Panc1 (cell line): ENCODE measurements at regions not wholly inside any gene's neighbourhood (a gene's known extent, or its start where the extent isn't known, plus 50 kb on each side); places are given as distances from the start of the nearest gene placed in this dataset.

Source experiments
- TCF7L2 ChIP-seq: IDR thresholded peaks from 2 replicates; pipeline ENCODE4 v1.6.1; 2011; ENCODE audit warnings: mild to moderate bottlenecking, low read depth, low read length, inconsistent platforms
- TF ChIP-seq, protein P1 (sequence below): fragments of 450-650 bp; IDR thresholded peaks from 2 replicates; pipeline ENCODE4 v1.5.1; 2017; ENCODE audit warnings: mild to moderate bottlenecking
- TF ChIP-seq, protein P2 (sequence below), 2 experiments: IDR thresholded peaks; 2 replicates each; pipeline ENCODE4 v1.6.1; 2011 to 2012; ENCODE audit warnings: low read depth in 2 of 2, control low read depth in 1 of 2, low read length in 1 of 2, mild to moderate bottlenecking in 1 of 2, moderate library complexity in 1 of 2; ENCODE audit not compliant: insufficient read depth in 1 of 2

DNA sequence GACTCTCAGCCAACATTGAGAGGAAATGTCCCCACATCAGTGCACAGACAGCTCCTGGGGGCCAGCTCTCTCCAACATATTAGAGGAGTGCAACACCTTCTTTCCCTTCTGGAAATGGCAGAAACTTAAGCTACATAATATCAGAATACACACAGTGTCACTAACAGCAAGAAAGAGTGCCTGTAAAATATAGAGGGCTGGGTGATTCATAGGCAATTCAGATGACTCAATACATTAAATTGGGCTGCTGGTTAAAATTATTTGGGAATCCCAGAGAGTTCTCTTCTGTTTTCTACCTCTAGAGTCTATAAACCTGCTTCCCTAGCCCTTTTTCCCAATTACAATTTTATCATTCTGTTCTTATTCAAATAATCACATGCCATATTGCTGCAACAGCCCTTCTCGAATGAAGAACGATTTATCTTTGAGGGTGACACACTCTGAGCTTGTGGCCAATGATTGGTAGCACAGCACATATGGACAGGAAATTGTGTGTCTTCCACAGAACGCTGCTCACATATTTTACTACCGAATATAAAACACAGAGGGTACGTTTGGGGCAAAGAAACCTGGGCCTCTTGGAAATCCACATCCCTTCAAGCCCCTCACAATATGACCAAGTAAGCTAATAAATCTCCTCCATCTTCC is 381.2 kb downstream of the MBD2 start:
- TF ChIP-seq, protein P1, sequence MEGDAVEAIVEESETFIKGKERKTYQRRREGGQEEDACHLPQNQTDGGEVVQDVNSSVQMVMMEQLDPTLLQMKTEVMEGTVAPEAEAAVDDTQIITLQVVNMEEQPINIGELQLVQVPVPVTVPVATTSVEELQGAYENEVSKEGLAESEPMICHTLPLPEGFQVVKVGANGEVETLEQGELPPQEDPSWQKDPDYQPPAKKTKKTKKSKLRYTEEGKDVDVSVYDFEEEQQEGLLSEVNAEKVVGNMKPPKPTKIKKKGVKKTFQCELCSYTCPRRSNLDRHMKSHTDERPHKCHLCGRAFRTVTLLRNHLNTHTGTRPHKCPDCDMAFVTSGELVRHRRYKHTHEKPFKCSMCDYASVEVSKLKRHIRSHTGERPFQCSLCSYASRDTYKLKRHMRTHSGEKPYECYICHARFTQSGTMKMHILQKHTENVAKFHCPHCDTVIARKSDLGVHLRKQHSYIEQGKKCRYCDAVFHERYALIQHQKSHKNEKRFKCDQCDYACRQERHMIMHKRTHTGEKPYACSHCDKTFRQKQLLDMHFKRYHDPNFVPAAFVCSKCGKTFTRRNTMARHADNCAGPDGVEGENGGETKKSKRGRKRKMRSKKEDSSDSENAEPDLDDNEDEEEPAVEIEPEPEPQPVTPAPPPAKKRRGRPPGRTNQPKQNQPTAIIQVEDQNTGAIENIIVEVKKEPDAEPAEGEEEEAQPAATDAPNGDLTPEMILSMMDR: no peak
- no peak for TF ChIP-seq TCF7L2
- TF ChIP-seq, protein P2, sequence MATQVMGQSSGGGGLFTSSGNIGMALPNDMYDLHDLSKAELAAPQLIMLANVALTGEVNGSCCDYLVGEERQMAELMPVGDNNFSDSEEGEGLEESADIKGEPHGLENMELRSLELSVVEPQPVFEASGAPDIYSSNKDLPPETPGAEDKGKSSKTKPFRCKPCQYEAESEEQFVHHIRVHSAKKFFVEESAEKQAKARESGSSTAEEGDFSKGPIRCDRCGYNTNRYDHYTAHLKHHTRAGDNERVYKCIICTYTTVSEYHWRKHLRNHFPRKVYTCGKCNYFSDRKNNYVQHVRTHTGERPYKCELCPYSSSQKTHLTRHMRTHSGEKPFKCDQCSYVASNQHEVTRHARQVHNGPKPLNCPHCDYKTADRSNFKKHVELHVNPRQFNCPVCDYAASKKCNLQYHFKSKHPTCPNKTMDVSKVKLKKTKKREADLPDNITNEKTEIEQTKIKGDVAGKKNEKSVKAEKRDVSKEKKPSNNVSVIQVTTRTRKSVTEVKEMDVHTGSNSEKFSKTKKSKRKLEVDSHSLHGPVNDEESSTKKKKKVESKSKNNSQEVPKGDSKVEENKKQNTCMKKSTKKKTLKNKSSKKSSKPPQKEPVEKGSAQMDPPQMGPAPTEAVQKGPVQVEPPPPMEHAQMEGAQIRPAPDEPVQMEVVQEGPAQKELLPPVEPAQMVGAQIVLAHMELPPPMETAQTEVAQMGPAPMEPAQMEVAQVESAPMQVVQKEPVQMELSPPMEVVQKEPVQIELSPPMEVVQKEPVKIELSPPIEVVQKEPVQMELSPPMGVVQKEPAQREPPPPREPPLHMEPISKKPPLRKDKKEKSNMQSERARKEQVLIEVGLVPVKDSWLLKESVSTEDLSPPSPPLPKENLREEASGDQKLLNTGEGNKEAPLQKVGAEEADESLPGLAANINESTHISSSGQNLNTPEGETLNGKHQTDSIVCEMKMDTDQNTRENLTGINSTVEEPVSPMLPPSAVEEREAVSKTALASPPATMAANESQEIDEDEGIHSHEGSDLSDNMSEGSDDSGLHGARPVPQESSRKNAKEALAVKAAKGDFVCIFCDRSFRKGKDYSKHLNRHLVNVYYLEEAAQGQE (IDR thresholded peaks at IDR 0.05; ENCODE audit: insufficient read depth in 1 of 2, low read depth in 2 of 2, low read length in 1 of 2): no peak
